ENCODE measurements at regions not wholly inside any gene's neighbourhood (a gene's known extent, or its start where the extent isn't known, plus 50 kb on each side); places are given as distances from the start of the nearest gene placed in this dataset.

DNA sequence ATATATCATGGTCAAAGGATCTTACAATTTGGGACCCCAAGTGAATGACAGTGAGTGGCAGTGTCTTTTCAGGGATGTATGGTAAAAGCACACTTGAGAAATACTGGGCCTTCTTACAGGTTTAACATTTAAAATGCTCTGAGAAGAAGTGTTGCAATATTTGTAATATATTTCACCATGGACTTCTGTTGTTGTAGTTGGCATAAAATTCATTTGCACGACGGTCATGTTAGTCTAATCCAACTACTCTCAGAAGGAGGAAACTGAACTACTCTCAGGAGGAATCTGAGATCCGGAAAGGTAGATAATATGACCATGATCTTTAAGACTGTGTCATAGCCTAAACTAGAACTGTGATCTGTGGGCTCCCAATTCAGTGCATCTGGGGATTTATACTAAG lies 700.1 kb downstream of the HDGFL1 start:
- Histone ChIP-seq H3K27ac (ENCODE audit: low read depth in 1 of 2, low read length in 2 of 2) (no peak overlapping the region), H3K27me3 (ENCODE audit: control insufficient read depth in 1 of 2, insufficient read depth in 2 of 2, low read length in 1 of 2) (no peaks in the 10 kb centered on the region), H3K9me3 (ENCODE audit: control insufficient read depth, low read length) (no peaks in the 10 kb centered on the region), H3K4me1 (ENCODE audit: control insufficient read depth in 1 of 2, insufficient read depth in 2 of 2, low read length in 2 of 2) (no peaks in the 10 kb centered on the region), H3K4me3 (ENCODE audit: low read length in 2 of 2) (no peak overlapping the region), H3K36me3 (ENCODE audit: control insufficient read depth in 1 of 2, insufficient read depth in 2 of 2, low read length in 1 of 2) (no peaks in the 10 kb centered on the region)
- ATAC-seq (ENCODE audit: low FRiP score) (no peak), DNase-seq (no peak)
- intact Hi-C loops (cut with DNase I): no loop called here
- 10 to 56% methylated on average over 3 of the region's 3 CpGs for WGBS, 2 donors

DNA sequence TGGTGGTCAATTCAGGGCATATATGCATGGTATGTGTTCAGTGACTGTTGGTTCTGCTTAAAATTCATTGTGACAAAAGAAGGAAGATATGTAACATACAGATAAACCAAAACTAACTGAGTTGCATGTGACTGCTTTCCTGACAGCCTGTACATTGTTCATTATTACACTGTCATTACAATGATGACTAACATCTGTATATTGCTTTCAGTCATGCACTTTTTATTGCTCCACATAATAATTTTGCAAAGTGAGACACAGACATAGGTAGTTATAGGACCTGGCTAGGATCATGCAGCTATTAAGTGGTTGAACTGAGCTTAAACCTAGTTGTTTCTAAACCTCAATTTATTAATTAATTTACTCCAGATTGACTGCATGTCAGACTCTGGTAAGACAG lies 703.2 kb downstream of the HDGFL1 start:
- no peak overlapping the region for H3K27ac ChIP-seq (ENCODE audit: low read depth in 1 of 2, low read length in 2 of 2)
- H3K27me3 ChIP-seq (ENCODE audit: control insufficient read depth in 1 of 2, insufficient read depth in 2 of 2, low read length in 1 of 2): no peaks in the 10 kb centered on the region
- no peaks in the 10 kb centered on the region for H3K4me1 ChIP-seq (ENCODE audit: control insufficient read depth in 1 of 2, insufficient read depth in 2 of 2, low read length in 2 of 2)
- no peaks in the 10 kb centered on the region for H3K36me3 ChIP-seq (ENCODE audit: control insufficient read depth in 1 of 2, insufficient read depth in 2 of 2, low read length in 1 of 2)
- DNase-seq: no peak
- H3K9me3 ChIP-seq (ENCODE audit: control insufficient read depth, low read length): no peaks in the 10 kb centered on the region
- ATAC-seq (ENCODE audit: low FRiP score): no peak
- H3K4me3 ChIP-seq (ENCODE audit: low read length in 2 of 2): no peak overlapping the region
- intact Hi-C loops (cut with DNase I): no loop called here

- no peak overlapping the region for H3K27ac ChIP-seq (ENCODE audit: low read depth in 1 of 2, low read length in 2 of 2)
- no peak for DNase-seq
- no peak for ATAC-seq (ENCODE audit: low FRiP score)
- H3K4me1 ChIP-seq (ENCODE audit: control insufficient read depth in 1 of 2, insufficient read depth in 2 of 2, low read length in 2 of 2): no peaks in the 10 kb centered on the region
- H3K36me3 ChIP-seq (ENCODE audit: control insufficient read depth in 1 of 2, insufficient read depth in 2 of 2, low read length in 1 of 2): no peaks in the 10 kb centered on the region
- no peak overlapping the region for H3K4me3 ChIP-seq (ENCODE audit: low read length in 2 of 2)
- intact Hi-C loops (cut with DNase I): no loop called here
- 82 to 85% methylated on average over 4 of the region's 4 CpGs for WGBS, 2 donors
- no peaks in the 10 kb centered on the region for H3K9me3 ChIP-seq (ENCODE audit: control insufficient read depth, low read length)
- H3K27me3 ChIP-seq (ENCODE audit: control insufficient read depth in 1 of 2, insufficient read depth in 2 of 2, low read length in 1 of 2): no peaks in the 10 kb centered on the region
Observed at GRCh38 chr6:23277521-23278179, 708.3 kb downstream of the HDGFL1 start.

- ATAC-seq (ENCODE audit: low FRiP score): no peak
- WGBS, 2 donors: 84 to 88% methylated on average over 2 of the region's 2 CpGs
- no peaks in the 10 kb centered on the region for H3K27me3 ChIP-seq (ENCODE audit: control insufficient read depth in 1 of 2, insufficient read depth in 2 of 2, low read length in 1 of 2)
Observed at GRCh38 chr6:23278180-23278532, 708.8 kb downstream of the HDGFL1 start.

GRCh38 chr6:23280437-23280836 lies 711.1 kb downstream of the HDGFL1 start:
- Histone ChIP-seq H3K36me3 (ENCODE audit: control insufficient read depth in 1 of 2, insufficient read depth in 2 of 2, low read length in 1 of 2) (no peaks in the 10 kb centered on the region), H3K27ac (ENCODE audit: low read depth in 1 of 2, low read length in 2 of 2) (no peak overlapping the region), H3K4me3 (ENCODE audit: low read length in 2 of 2) (no peak overlapping the region), H3K27me3 (ENCODE audit: control insufficient read depth in 1 of 2, insufficient read depth in 2 of 2, low read length in 1 of 2) (no peaks in the 10 kb centered on the region), H3K4me1 (ENCODE audit: control insufficient read depth in 1 of 2, insufficient read depth in 2 of 2, low read length in 2 of 2) (no peaks in the 10 kb centered on the region), H3K9me3 (ENCODE audit: control insufficient read depth, low read length) (no peaks in the 10 kb centered on the region)
- WGBS, 2 donors: 18 to 20% methylated on average over 2 of the region's 2 CpGs
- intact Hi-C loops (cut with DNase I): no loop called here
- ATAC-seq (ENCODE audit: low FRiP score) (no peak), DNase-seq (no peak)

More at GRCh38 chr6:23278180-23278532, 708.8 kb downstream of the HDGFL1 start:
- no peak overlapping the region for H3K27ac ChIP-seq (ENCODE audit: low read depth in 1 of 2, low read length in 2 of 2)
- H3K36me3 ChIP-seq (ENCODE audit: control insufficient read depth in 1 of 2, insufficient read depth in 2 of 2, low read length in 1 of 2): no peaks in the 10 kb centered on the region
- H3K9me3 ChIP-seq (ENCODE audit: control insufficient read depth, low read length): no peaks in the 10 kb centered on the region
- no peak overlapping the region for H3K4me3 ChIP-seq (ENCODE audit: low read length in 2 of 2)
- H3K4me1 ChIP-seq (ENCODE audit: control insufficient read depth in 1 of 2, insufficient read depth in 2 of 2, low read length in 2 of 2): no peaks in the 10 kb centered on the region
- intact Hi-C loops (cut with DNase I): no loop called here
- DNase-seq: no peak

- ATAC-seq (ENCODE audit: low FRiP score) (no peak), DNase-seq (no peak)
- H3K27ac ChIP-seq (ENCODE audit: low read depth in 1 of 2, low read length in 2 of 2): no peak overlapping the region
- WGBS, 2 donors: 93% methylated on average over 10 of the region's 10 CpGs
- H3K4me1 ChIP-seq (ENCODE audit: control insufficient read depth in 1 of 2, insufficient read depth in 2 of 2, low read length in 2 of 2): no peaks in the 10 kb centered on the region
- no peaks in the 10 kb centered on the region for H3K36me3 ChIP-seq (ENCODE audit: control insufficient read depth in 1 of 2, insufficient read depth in 2 of 2, low read length in 1 of 2)
- H3K27me3 ChIP-seq (ENCODE audit: control insufficient read depth in 1 of 2, insufficient read depth in 2 of 2, low read length in 1 of 2): no peaks in the 10 kb centered on the region
- intact Hi-C loops (cut with DNase I): no loop called here
- no peak overlapping the region for H3K4me3 ChIP-seq (ENCODE audit: low read length in 2 of 2)
- H3K9me3 ChIP-seq (ENCODE audit: control insufficient read depth, low read length): no peaks in the 10 kb centered on the region
Observed at GRCh38 chr6:23282252-23283021, 713.1 kb downstream of the HDGFL1 start.

GRCh38 chr6:23293653-23294052 lies 724.3 kb downstream of the HDGFL1 start:
- Histone ChIP-seq H3K4me3 (ENCODE audit: low read length in 2 of 2) (no peak overlapping the region), H3K36me3 (ENCODE audit: control insufficient read depth in 1 of 2, insufficient read depth in 2 of 2, low read length in 1 of 2) (no peaks in the 10 kb centered on the region), H3K4me1 (ENCODE audit: control insufficient read depth in 1 of 2, insufficient read depth in 2 of 2, low read length in 2 of 2) (no peaks in the 10 kb centered on the region), H3K27ac (ENCODE audit: low read depth in 1 of 2, low read length in 2 of 2) (no peak overlapping the region), H3K9me3 (ENCODE audit: control insufficient read depth, low read length) (no peaks in the 10 kb centered on the region), H3K27me3 (ENCODE audit: control insufficient read depth in 1 of 2, insufficient read depth in 2 of 2, low read length in 1 of 2) (no peaks in the 10 kb centered on the region)
- DNase-seq (no peak), ATAC-seq (ENCODE audit: low FRiP score) (no peak)
- intact Hi-C loops (cut with DNase I): no loop called here
- 72 to 77% methylated on average over 3 of the region's 3 CpGs for WGBS, 2 donors

DNA sequence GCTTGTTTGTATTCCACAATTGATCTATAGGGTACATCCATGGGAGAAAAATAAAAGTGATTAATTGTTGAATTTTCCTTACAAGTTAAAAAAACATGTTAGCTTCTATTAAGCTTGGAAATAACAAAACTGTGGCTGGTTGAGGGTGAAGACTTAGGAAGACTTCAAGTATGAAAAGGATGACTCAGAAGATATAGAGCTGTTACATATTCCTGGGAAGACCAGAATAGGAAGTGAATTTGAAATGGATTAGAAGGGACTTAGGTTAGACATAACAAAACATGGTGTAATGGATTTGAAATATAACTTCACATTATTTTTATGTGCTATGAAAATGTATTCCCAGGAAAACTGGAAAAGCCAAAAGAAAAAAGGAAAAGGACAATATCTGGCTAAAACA lies 732.2 kb downstream of the HDGFL1 start:
- H3K36me3 ChIP-seq (ENCODE audit: control insufficient read depth in 1 of 2, insufficient read depth in 2 of 2, low read length in 1 of 2): no peaks in the 10 kb centered on the region
- no peaks in the 10 kb centered on the region for H3K9me3 ChIP-seq (ENCODE audit: control insufficient read depth, low read length)
- no peak overlapping the region for H3K27ac ChIP-seq (ENCODE audit: low read depth in 1 of 2, low read length in 2 of 2)
- no peaks in the 10 kb centered on the region for H3K4me1 ChIP-seq (ENCODE audit: control insufficient read depth in 1 of 2, insufficient read depth in 2 of 2, low read length in 2 of 2)
- DNase-seq: no peak
- no peaks in the 10 kb centered on the region for H3K27me3 ChIP-seq (ENCODE audit: control insufficient read depth in 1 of 2, insufficient read depth in 2 of 2, low read length in 1 of 2)
- intact Hi-C loops (cut with DNase I): no loop called here
- no peak for ATAC-seq (ENCODE audit: low FRiP score)
- no peak overlapping the region for H3K4me3 ChIP-seq (ENCODE audit: low read length in 2 of 2)

- no peak for ATAC-seq (ENCODE audit: low FRiP score)
- H3K27me3 ChIP-seq (ENCODE audit: control insufficient read depth in 1 of 2, insufficient read depth in 2 of 2, low read length in 1 of 2): no peaks in the 10 kb centered on the region
- intact Hi-C loops (cut with DNase I): no loop called here
- H3K36me3 ChIP-seq (ENCODE audit: control insufficient read depth in 1 of 2, insufficient read depth in 2 of 2, low read length in 1 of 2): no peaks in the 10 kb centered on the region
- no peak overlapping the region for H3K27ac ChIP-seq (ENCODE audit: low read depth in 1 of 2, low read length in 2 of 2)
- no peaks in the 10 kb centered on the region for H3K9me3 ChIP-seq (ENCODE audit: control insufficient read depth, low read length)
- no peaks in the 10 kb centered on the region for H3K4me1 ChIP-seq (ENCODE audit: control insufficient read depth in 1 of 2, insufficient read depth in 2 of 2, low read length in 2 of 2)
- WGBS, 2 donors: 89 to 91% methylated on average over 4 of the region's 4 CpGs
- no peak for DNase-seq
- H3K4me3 ChIP-seq (ENCODE audit: low read length in 2 of 2): no peak overlapping the region
Observed at GRCh38 chr6:23302514-23302913, 733.1 kb downstream of the HDGFL1 start.
